GM18511 (cell line): ENCODE measurements at regions not wholly inside any gene's neighbourhood (a gene's known extent, or its start where the extent isn't known, plus 50 kb on each side); places are given as distances from the start of the nearest gene placed in this dataset.
"Not testable (repeated sequence)": the region's sequence is repeated elsewhere in the genome, so short reads cannot be mapped to it uniquely, and the experiment has no call there.

Experiments used
- ATAC-seq: cut with Tn5 transposase; IDR thresholded peaks from one replicate; pipeline ENCODE4 v1.9.1; 2021; ENCODE audit warnings: mild to moderate bottlenecking, moderate library complexity; ENCODE audit not compliant: unreplicated experiment

DNA sequence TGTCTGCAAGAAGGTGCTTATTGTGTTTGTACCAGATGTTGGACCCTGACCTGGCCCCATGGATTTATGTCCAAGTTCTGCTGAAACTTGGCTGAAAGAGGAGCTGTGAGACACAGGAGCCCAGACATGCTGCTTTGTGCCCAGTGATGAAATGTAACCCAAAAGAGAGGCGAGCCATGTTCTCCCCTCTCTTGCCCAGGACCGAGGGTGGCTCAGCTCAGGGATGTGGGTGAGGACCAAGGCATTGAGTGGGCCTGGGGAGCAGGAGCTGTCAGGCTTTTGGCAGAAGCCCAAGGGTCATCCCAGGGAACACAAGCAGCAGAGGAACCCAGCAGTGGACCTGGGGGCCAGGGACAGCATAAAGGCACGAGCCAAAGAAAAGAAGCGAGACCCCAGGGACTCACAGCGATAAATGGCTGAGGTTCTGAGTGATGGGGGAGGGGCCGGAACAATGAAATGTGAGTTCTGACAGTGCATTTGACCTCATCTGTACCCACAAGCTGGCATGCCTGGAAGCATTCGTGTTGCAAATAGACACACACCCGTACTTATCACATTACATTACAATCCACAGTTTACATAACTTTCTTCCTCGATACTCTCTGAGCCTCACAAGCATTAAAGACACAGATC lies 363.4 kb upstream of the JARID2 start:
- ATAC-seq = no peak

DNA sequence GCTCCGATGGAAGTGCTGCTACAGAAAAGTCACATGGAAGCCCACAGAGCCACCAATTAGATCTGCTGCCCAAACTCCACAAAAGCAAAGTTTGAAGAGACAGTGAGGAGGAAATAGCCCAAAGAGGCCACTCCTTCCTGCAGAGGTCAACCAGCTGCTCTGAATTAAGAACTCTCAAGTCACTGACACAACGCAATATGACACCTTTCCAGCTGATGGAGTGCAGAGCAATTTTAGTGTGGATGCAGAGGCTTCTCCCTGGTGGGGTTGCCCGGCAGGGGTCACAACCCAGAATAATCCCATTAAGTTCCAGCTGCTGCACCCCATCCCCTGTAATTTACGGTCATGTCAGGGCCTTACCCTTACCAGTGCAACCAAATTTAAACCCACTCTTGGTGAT lies 361.9 kb upstream of the JARID2 start:
- ATAC-seq = no peak

DNA sequence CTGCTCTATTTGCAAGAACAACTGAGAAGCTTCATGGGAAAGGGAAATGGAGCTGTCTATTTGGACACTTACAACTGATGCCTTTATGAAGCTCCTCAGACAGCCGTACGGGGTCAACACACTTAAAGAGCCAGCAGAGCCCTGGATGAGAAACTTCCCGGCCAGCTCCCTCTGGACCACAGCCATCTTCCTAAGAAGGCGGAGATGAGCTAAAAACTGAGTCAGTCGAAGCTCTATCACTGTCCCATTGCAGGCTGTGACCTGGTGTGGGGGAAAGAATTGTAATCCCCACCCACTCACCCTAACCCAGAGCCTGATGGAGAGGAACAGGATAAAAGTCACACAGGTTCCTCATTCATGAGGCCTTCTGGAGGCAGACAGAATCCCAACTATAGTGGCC lies 360.4 kb upstream of the JARID2 start:
- no peak for ATAC-seq

DNA sequence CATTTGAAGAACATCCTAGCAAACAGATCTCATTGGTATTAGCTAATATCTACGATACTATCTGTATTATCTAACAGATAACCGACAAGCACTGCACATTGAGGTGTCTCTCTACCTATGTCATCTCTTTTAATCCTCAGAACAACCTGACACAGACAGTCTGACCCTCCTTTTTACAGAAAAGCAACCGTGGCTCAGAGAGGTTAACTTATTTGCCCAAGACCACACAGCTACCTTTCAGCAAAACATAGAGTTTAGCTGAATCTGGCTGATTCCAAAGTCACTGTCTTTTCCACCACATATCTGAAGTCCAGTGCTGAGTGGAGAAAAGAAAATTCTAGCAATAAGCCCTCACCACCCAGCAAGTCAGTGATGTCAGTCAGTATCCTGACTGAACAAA lies 358.7 kb upstream of the JARID2 start:
- ATAC-seq = no peak

DNA sequence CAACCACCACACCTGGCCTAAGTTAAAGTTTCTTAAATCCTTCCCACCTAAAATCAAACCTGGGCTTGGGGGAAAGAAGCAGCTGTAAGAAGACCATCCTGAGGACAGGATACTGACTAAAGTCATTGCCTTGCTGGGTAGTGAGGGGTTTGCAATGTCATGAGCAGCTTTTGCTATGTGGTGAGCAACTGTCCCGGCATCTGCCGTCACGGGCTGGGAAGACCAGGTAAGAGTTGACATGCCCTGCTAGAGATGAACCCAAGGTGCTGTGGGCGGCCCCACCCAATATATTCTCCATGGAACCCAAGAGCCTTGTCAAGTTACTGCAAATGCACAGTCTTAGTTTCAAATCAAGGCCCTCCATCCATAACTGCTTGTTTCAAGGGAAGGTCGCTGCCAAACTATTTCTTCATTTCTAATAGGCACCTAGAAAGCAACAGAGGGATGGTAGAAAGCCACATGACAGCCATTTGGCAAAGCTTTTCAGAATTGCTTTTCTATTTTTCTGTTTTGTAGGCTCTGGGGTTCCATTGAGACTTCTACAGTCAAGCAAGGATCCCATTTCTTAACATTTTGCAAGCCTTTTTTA lies 357.8 kb upstream of the JARID2 start:
- no peak for ATAC-seq

DNA sequence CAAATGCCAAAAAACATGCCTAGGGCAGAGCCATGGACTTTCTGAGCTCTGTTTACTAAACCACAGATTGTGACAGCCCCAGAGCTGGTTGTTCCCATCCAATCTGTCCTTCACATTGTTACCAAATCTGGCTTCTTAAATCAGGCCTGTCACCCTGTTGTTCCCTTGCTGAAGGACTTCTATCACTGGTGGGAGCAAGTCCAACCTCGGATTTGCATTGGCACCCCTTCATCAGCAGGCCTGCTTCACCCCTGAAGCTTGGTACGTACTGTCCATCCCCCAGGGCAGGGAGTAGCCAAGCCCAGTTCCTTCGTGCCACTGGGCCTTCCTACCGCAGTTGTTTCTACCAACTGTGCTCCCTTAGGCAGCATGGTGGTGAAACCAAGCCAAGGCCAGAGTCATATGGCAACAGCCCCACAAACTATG lies 357.3 kb upstream of the JARID2 start:
- ATAC-seq = no peak

DNA sequence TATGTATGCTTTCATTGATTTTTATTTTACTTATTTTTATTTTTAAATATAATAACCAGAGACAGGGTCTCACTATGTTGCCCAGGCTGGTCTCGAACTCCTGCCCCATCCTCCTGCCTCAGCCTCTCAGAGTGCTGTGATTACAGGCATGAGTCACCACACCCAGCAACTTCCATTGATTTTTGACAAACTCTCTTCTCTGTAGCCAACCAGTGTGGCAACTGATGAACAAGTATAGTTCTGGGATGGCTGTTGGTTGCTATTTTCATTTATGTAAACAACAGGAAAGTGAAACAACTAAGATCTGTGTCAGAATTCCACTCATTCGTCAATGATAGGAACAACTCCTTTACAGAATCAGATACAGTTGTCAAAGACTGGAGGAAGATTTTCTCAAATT lies 356.7 kb upstream of the JARID2 start:
- ATAC-seq = no peak

DNA sequence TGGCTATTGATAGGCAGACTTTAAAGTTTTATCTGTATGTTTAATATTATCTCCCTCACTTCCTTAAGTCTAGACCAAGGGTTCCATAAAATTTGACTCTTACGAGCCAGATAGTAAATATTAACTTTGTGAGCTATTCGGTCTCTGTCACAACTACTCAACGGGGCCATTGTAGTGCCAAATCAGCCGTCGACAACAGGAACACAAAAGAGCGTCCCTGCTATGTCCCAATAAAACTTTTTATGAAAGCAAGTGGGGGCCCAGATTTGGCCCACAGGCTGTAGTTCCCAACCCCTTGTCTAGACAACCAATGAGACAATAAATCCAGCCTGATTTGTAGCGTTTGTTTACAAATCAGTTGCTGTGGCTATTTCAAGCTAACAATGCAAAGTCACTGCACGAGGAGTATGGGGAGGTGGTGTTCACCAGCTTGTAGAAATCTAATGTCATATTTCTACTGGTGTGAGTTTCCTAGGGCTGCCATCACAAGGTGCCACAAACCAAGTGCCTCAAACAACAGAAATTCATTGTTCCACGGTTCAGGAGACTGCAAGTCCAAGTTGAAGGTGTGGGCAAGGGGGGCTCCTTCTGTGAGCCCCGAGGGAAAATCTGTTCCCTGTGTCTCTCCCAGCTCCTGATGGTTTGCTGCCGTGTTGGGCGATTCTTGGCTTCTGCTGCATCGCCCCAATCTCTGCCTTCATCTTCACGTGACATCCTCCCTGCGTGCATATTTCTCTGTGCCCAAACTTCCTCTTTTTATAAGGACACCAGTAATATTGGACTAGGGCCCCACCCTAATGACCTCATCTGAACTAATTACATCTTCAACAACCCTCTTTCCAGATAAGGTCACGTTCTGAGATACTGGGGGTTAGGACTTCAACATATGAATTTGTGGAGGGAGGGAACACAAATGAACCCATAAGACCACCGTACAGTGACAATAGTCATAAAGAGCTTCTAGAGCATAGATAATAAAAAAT lies 356.0 kb upstream of the JARID2 start:
- no peak for ATAC-seq

DNA sequence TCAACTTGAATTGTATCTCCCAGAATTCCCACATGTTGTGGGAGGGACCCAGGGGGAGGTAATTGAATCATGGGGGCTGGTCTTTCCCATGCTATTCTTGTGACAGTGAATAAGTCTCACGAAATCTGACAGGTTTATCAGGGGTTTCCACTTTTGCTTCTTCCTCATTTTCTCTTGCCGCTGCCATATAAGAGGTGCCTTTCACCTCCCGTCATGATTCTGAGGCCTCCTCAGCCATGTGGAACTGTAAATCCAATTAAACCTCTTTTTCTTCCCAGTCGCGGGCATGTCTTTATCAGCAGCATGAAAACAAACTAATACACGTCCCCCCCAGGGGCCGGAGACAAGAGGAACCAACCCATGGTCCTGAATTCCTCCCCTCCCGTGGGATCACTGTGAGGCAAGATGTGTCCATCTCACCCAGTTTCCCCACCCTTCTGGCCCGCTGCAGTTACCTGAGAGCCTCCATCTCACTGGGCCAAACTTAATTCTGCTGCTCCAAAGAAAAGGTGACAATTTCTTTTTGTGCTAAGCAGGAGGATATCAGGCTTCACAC lies 354.0 kb upstream of the JARID2 start:
- not testable (repeated sequence) for ATAC-seq

DNA sequence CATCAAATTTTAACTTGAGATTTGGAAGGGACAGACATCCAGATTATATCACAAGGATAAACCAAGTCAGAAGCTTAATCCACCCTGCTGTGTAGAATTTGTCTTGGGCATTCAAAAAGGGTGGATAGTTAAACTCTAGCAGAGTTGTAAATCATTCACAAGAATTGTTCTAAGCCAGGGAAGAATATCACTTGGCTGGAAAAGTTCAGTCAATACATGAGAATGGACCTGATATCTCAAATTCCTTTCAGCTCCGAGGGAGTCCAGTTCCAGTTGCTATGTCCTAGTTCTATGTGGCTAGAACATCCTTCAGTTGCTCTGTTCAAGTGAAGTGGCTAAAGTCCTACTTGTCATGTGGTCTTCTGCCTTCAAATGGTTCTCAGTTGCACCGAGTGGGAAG lies 351.8 kb upstream of the JARID2 start:
- ATAC-seq = no peak

DNA sequence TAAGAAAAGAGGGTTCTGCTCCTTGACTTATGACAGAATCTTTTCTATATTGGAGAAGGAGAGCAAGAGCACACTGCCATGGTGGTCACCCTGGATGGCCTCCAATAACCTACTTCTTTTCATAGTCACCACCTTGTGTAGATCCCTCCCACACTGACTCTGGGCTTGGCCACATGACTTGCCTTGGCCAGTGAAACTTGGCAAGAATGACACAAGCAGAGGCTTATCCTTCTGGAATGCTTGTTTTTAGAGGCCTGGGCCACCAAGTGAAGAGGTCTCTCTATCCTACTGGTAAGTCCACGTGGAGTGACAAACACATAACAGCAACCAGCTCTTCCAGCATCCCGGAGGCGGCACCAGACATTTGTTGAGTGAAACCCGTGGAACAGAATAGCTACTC lies 349.4 kb upstream of the JARID2 start:
- no peak for ATAC-seq

DNA sequence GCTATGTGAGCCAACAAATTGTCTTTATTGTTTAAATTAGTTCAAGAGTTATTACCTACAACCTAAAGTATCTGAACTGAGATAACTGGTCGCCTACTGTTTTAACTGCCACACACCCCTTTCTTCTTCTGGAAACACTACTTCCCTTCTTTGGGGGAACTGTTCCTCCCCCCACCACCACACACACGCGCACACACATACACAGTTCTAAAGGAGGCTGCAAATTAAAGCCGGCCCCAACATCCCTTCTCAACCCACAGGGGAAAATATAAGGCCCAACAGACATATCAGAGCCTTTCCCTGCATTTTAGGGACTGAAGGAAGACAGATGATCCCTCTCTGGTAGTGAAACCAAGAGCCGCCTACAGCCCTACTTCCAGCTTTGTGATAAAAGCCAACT lies 348.0 kb upstream of the JARID2 start:
- ATAC-seq = no peak

DNA sequence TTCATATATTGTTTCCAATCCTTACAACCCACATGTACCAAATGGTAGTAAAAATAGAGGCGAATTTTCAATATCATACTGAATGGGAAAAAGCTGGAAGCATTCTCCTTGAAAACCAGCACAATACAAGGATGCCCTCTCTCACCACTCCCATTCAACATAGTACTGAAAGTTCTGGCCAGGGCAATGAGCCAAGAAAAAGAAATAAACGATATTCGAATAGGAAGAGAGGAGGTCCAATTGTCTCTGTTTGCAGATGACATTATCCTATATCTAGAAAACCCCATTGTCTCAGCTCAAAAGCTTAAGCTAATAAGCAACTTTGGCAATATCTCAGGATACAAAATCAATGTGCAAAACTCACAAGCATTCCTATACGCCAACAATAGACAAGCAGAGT lies 346.4 kb upstream of the JARID2 start:
- ATAC-seq = not testable (repeated sequence)

DNA sequence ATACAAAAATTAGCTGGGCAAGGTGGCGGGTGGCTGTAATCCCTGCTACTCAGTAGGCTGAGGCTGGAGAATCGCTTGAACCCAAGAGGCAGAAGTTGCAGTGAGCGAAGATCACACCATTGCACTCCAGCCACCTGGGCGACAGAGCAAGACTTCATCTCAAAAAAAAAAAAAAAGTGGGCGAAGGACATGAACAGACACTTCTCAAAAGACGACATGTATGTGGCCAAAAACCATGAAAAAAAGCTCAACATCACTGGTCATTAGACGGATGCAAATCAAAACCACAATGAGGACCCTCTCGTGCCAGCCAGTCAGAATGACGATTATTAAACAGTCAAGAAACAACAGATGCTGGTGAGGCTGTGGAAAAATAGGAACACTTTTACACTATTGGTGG lies 344.9 kb upstream of the JARID2 start:
- ATAC-seq = no peak

DNA sequence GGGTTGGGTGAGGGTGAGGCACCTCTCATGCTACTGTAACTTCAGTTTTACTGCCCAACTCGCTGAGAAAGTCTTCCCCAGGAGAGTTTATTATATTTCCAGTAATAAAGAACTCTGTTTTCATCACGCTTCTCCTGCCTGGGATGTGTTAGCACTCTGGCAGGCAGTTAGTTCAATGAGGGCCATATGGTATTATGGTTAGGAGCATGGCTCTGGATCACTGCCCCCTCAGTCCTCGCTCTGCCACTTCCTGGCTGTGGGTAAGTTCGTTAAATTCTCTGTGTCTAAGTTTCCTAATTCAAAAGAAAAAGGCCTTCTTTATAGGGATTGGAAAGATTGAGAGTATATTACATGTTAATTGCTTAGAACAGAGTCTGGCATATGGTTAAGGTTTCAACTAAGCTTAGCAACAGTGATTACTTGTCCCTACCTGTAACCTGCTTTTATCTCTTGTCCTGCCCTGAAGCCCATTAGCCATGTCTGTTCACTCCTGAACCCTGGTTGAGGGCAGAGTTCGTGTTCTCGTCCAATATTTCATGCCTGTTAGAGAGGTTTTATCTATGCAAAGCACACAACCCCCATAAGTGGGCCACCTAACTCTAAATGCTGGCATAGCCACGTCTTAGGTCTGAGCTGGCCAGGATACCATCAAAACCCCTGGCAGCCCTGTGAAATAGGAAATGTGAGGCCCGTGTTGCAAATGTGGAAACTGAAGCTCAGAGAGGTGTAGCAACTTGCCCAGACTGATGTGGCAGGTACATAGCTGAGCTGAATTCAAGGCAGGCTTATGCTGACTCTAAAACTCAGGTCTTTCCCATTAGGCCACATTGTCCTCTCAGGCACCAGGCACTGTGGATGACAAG lies 342.5 kb upstream of the JARID2 start:
- no peak for ATAC-seq

DNA sequence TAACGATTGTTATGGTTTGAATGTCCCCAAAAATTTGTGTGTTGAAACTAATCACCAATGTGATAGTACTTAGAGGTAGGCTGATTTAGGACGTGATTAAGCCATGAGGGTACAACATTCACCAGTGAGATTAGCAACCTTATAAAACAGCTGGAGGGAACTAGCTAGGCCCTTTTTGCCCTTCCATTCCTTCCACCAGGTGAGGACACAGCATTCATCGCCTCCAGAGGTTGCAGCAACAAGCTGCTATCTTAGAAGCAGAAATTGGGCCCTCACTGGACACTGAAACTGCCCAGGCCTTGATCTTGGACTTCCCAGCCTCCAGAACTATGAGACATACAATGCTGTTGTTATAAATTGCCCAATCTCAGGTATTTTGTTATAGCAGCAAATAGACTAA lies 340.7 kb upstream of the JARID2 start:
- no peak for ATAC-seq

DNA sequence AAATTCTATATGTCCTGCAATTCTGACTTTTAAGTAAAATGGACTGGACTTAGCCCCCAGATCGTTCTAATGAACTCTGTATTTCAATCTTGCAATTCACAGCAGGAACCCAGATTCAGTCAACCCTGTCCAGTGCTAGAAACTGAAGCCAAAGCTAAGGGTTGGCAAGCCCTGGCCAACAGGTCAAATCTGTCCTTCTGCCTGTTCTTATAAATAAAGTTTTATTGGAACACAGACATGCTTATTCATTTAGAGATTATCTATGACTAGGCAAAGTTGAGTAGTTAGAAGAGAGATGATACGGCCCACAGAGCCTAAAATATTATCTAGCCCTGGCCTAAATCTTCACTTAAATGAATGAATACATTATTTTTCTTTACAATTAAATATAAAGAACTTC lies 339.2 kb upstream of the JARID2 start:
- ATAC-seq = no peak

DNA sequence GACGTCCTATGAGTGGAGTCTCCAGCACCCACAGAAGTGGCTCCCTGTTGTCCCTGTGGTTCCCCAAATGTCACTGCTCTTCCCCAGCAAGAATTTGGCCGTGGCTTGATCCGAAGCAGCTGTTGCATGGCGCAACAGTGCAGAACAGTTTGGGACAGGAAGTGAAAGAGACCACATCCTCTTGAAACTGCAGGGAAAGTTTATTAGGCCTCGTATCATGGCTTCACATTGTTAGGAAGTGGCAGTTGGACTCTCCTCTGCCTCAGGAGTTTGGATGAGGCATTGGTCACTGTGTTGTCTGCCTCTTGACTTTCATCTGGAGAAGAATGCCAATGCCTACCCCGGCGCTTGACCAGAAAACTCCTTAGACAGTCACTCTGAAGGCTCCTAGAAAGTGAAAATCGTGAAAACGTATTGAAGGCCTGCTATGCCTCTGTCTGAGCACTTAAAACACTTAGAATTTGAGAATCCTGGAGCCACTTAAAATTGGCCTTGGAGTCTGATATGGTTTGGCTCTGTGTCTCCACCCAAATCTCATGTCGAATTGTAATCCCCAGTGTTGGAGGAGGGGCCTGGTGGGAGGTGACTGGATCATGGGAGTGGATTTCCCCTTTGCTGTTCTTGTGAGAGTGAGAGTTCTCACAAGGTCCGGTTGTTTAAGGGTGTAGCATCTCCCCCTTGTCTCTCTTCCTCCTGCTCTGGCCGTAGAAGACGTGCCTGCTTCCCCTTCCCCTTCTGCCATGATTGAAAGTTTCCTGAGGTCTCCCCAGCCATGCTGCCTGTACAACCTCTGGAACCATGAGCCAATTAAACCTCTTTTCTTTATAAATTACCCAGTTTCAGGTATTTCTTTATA lies 334.9 kb upstream of the JARID2 start:
- ATAC-seq = peak; percentile 92

DNA sequence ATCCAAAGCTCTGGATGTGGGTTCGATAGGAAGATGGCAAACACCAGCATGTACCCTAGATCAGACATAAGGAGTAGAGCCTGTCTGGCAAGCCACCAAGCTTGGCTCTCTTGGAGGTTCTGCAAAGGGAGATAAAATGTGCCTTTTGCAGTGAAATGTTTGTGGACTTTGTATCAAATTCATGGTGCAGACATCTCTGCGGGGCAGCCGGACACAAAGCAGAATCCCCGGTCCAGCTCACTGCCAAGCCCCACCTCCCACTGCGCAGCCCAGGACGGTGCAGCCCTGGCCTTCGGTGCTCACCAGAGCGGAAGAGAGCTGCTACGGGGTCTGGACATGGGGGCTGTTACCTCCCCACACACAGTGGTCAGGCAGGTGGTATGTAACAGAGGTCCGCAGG lies 333.6 kb upstream of the JARID2 start:
- no peak for ATAC-seq

DNA sequence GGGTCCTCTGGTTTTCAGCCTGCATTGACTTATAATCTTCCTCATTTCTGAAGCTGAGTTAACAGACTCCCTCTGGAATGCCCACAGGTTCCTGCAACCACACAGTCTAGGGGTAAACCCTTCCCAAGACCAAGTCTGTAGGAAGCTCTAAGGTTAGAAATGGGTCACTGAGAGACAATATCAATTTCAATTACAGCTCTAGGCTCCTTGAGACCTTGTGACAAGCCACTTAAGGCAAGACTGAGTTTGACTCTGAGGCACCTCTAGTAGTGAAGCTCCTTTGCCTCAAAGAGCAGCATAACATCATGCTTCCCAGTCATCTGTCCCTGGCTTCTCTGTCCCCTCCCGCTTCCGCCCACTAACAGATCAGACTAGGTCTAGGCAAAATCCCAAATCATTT lies 333.2 kb upstream of the JARID2 start:
- ATAC-seq = no peak
